ENCODE measurements at regions not wholly inside any gene's neighbourhood (a gene's known extent, or its start where the extent isn't known, plus 50 kb on each side); places are given as distances from the start of the nearest gene placed in this dataset.

GRCh38 chr12:74889073-74889472 is 320.6 kb downstream of the KCNC2 start:
- Mint-ChIP-seq H3K4me1 (ENCODE audit: low read depth) (no peaks in the 10 kb centered on the region), H3K36me3 (ENCODE audit: insufficient read depth) (no peaks in the 10 kb centered on the region), H3K9me3 (ENCODE audit: low read depth) (peaks cover 6% of the 10 kb centered on the region), H3K4me3 (ENCODE audit: low read depth) (no peak overlapping the region), H3K27ac (no peak overlapping the region), H3K27me3 (peaks cover 3% of the 10 kb centered on the region)
- no peak for DNase-seq (ENCODE audit: low spot score, unreplicated experiment)
- TF ChIP-seq CTCF (IDR thresholded peaks at IDR 0.05; ENCODE audit: unreplicated experiment) = no peak

- H3K4me1 Mint-ChIP-seq (ENCODE audit: low read depth) = no peaks in the 10 kb centered on the region
- H3K36me3 Mint-ChIP-seq (ENCODE audit: insufficient read depth) = no peaks in the 10 kb centered on the region
- peaks cover 3% of the 10 kb centered on the region for H3K27me3 Mint-ChIP-seq
- peak overlapping the region; percentile 60 for H3K27ac Mint-ChIP-seq
- no peak for DNase-seq (ENCODE audit: low spot score, unreplicated experiment)
- H3K4me3 Mint-ChIP-seq (ENCODE audit: low read depth) = no peak overlapping the region
- peaks cover 6% of the 10 kb centered on the region for H3K9me3 Mint-ChIP-seq (ENCODE audit: low read depth)
- TF ChIP-seq CTCF (IDR thresholded peaks at IDR 0.05; ENCODE audit: unreplicated experiment) = no peak
Measured at GRCh38 chr12:74889563-74890236, 319.9 kb downstream of the KCNC2 start.

DNA sequence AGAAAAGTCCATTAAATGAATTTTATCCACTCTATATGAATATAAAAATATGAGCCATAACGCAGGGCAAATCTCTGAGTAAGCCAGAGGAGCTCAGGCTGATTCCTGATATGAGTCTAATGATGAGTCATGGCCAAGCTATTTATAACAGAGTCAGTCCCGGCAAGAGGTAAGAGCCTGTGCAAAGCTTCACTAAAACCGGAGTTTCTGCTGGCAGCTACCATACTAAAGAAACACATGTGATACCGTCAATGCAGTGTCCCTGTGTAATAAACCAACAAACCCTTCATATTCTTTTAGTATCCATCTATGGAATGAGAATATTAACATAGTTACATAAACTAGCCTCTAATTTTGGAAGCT is 319.4 kb downstream of the KCNC2 start:
- no peaks in the 10 kb centered on the region for H3K36me3 Mint-ChIP-seq (ENCODE audit: insufficient read depth)
- TF ChIP-seq CTCF (IDR thresholded peaks at IDR 0.05; ENCODE audit: unreplicated experiment) = no peak
- DNase-seq (ENCODE audit: low spot score, unreplicated experiment) = no peak
- H3K27ac Mint-ChIP-seq = peak overlapping the region; percentile 60
- peaks cover 3% of the 10 kb centered on the region for H3K27me3 Mint-ChIP-seq
- H3K9me3 Mint-ChIP-seq (ENCODE audit: low read depth) = peaks cover 6% of the 10 kb centered on the region
- no peaks in the 10 kb centered on the region for H3K4me1 Mint-ChIP-seq (ENCODE audit: low read depth)
- H3K4me3 Mint-ChIP-seq (ENCODE audit: low read depth) = no peak overlapping the region

DNA sequence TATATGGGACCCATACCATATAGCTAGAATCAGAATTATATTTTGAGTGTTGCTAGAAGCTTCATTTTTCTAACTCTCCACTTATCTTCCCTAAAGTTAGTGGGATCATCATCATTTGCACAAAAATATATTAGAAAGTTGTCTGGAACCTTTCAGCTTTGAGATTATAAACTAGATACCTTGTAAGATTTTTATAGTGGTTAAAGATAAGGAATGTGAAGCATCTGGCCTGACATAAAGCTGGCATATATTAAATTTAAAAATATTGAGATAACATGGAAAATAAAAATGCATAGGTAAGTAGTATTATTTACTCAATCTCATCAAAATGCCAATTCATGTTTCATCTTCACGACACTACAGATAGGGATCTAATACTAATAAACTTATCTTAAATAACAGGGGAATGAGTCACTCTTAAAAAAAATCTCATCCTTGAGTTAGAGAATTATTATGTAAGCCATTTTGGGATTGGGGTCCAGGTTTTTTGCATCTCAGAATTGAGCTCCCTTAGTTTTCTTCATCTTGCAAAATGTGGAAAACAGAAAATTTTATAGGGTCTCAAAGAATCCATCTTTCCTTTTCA is 318.5 kb downstream of the KCNC2 start:
- no peak overlapping the region for H3K4me3 Mint-ChIP-seq (ENCODE audit: low read depth)
- no peaks in the 10 kb centered on the region for H3K36me3 Mint-ChIP-seq (ENCODE audit: insufficient read depth)
- peaks cover 3% of the 10 kb centered on the region for H3K27me3 Mint-ChIP-seq
- no peak for TF ChIP-seq CTCF (IDR thresholded peaks at IDR 0.05; ENCODE audit: unreplicated experiment)
- no peaks in the 10 kb centered on the region for H3K4me1 Mint-ChIP-seq (ENCODE audit: low read depth)
- H3K9me3 Mint-ChIP-seq (ENCODE audit: low read depth) = peaks cover 6% of the 10 kb centered on the region
- DNase-seq (ENCODE audit: low spot score, unreplicated experiment) = no peak
- H3K27ac Mint-ChIP-seq = no peak overlapping the region

- Mint-ChIP-seq H3K4me3 (ENCODE audit: low read depth) (no peak overlapping the region), H3K36me3 (ENCODE audit: insufficient read depth) (no peaks in the 10 kb centered on the region), H3K4me1 (ENCODE audit: low read depth) (no peaks in the 10 kb centered on the region), H3K27me3 (peaks cover 3% of the 10 kb centered on the region), H3K9me3 (ENCODE audit: low read depth) (no peaks in the 10 kb centered on the region), H3K27ac (no peak overlapping the region)
- TF ChIP-seq CTCF (IDR thresholded peaks at IDR 0.05; ENCODE audit: unreplicated experiment) = no peak
- DNase-seq (ENCODE audit: low spot score, unreplicated experiment) = no peak
Measured at GRCh38 chr12:74892057-74892633, 317.5 kb downstream of the KCNC2 start.
